WERI-Rb-1 (cell line): ENCODE measurements at regions not wholly inside any gene's neighbourhood (a gene's known extent, or its start where the extent isn't known, plus 50 kb on each side); places are given as distances from the start of the nearest gene placed in this dataset.

Experiments used
- DNase-seq: peaks from one replicate; pipeline ENCODE4 v3.0.0-alpha.2; 2020
- H3K27ac ChIP-seq: fragments of 250-450 bp; sonication (Bioruptor Pico); 2 replicates; pipeline ENCODE4 v1.5.1; 2020; ENCODE audit warnings: mild to moderate bottlenecking, moderate library complexity
- H3K27me3 ChIP-seq: fragments of 250-450 bp; sonication (Bioruptor Pico); 2 replicates; pipeline ENCODE4 v1.5.1; 2021; ENCODE audit warnings: mild to moderate bottlenecking, low read depth, moderate library complexity; ENCODE audit not compliant: insufficient read depth, severe bottlenecking
- H3K36me3 ChIP-seq: fragments of 250-450 bp; sonication (Bioruptor Pico); 2 replicates; pipeline ENCODE4 v1.5.1; 2020; ENCODE audit warnings: mild to moderate bottlenecking, moderate library complexity
- H3K4me3 ChIP-seq: 2 replicates; pipeline ENCODE4 v1.5.1; 2011; ENCODE audit warnings: low read depth, mild to moderate bottlenecking, control low read depth, low read length
- H3K9me3 ChIP-seq: fragments of 250-450 bp; sonication (Bioruptor Pico); 2 replicates; pipeline ENCODE4 v1.5.1; 2021; ENCODE audit warnings: mild to moderate bottlenecking, moderate library complexity; ENCODE audit not compliant: severe bottlenecking
- TF ChIP-seq, protein P1 (sequence below): IDR thresholded peaks from 2 replicates; pipeline ENCODE4 v1.5.1; 2011; ENCODE audit warnings: low read depth, mild to moderate bottlenecking, control low read depth, inconsistent platforms, low read length

DNA sequence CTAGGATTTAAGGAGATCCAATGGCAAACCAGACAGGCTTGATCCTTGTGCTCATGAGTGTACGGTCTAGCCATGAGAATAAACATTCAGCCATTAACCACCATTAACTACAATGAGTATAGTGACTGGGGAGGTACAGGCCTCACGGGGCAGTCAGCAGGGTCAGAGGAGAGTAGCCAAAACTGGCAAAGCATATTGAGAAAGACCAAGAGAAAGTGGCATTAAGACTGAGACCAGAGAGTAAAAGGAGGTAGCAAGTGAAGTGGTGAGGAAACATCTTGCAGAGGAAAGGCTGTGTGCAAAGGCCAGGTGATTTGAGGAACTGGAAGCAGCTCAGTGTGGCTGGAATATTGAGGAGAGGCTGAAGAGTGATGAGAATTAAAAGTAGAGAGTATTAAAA, 407.2 kb upstream of the LMCD1 start:
- H3K27me3 ChIP-seq = no peaks in the 10 kb centered on the region
- H3K27ac ChIP-seq = no peak overlapping the region
- no peak for DNase-seq
- no peak overlapping the region for H3K4me3 ChIP-seq
- H3K9me3 ChIP-seq = no peaks in the 10 kb centered on the region
- TF ChIP-seq, protein P1, sequence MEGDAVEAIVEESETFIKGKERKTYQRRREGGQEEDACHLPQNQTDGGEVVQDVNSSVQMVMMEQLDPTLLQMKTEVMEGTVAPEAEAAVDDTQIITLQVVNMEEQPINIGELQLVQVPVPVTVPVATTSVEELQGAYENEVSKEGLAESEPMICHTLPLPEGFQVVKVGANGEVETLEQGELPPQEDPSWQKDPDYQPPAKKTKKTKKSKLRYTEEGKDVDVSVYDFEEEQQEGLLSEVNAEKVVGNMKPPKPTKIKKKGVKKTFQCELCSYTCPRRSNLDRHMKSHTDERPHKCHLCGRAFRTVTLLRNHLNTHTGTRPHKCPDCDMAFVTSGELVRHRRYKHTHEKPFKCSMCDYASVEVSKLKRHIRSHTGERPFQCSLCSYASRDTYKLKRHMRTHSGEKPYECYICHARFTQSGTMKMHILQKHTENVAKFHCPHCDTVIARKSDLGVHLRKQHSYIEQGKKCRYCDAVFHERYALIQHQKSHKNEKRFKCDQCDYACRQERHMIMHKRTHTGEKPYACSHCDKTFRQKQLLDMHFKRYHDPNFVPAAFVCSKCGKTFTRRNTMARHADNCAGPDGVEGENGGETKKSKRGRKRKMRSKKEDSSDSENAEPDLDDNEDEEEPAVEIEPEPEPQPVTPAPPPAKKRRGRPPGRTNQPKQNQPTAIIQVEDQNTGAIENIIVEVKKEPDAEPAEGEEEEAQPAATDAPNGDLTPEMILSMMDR = no peak
- H3K36me3 ChIP-seq = no peaks in the 10 kb centered on the region

DNA sequence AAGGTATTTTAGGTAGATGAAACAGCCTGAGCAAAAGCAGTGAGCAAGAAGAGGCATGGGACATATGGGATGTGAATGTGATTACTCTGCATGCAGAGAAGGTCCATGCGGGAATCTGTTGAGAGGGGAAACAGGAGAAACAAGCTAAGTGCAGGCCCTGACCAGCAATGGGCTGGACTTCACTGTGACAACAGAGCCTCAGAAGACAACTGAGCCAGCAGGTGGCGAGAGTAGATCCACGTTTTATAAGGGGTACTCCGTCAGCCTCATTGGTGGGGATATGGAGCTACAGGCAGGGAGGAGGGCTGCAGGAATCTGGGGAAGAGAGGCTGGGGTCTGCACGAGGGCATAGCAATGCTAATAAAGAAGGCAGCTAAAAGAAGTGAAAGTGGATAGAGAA, 405.9 kb upstream of the LMCD1 start:
- no peak overlapping the region for H3K27ac ChIP-seq
- H3K36me3 ChIP-seq = no peaks in the 10 kb centered on the region
- H3K9me3 ChIP-seq = no peaks in the 10 kb centered on the region
- H3K27me3 ChIP-seq = no peaks in the 10 kb centered on the region
- TF ChIP-seq, protein P1 = peak; percentile 52
- H3K4me3 ChIP-seq = no peak overlapping the region
- DNase-seq = peak; percentile 41

DNA sequence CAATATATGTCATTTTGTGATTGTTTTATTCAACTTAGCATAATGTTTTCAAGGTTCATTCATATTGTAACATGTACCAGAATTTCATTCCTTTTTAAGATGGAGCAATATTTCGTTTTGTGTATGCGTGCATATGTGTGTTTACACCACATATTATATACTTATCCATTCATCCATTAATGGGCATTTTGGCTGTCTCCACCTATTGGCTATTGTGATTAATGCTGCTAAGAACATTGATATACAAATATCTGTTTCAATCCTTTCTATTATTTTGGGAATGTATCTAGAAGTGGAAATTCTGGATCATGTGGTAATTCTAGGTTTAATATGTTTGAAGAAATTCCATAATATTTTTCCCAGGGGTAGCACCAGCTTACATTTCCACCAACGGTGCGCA, 403.9 kb upstream of the LMCD1 start:
- Histone ChIP-seq H3K36me3 (no peaks in the 10 kb centered on the region), H3K9me3 (no peaks in the 10 kb centered on the region), H3K4me3 (no peak overlapping the region), H3K27ac (no peak overlapping the region), H3K27me3 (no peaks in the 10 kb centered on the region)
- TF ChIP-seq, protein P1 = no peak
- no peak for DNase-seq

DNA sequence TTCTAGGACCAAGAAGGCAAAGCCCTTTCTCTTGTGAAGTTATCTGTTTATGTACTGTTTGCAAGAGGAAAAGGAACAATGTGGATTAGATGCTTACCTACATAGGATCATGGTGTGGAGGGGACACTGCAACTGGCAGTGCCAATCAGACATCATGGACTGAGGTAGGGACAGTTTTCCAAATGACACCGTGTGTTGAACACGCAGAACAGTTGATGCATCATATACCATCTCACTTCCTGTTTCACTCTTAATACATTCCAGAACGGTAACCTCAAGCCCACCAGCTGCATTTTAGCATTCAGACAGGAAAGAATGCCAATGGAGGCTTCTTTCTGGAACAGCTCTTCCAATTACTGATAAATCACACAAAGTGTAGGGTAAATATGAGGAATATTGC, 397.7 kb upstream of the LMCD1 start:
- TF ChIP-seq, protein P1 = no peak
- no peak for DNase-seq
- H3K9me3 ChIP-seq = peaks cover 5% of the 10 kb centered on the region
- no peaks in the 10 kb centered on the region for H3K36me3 ChIP-seq
- H3K27ac ChIP-seq = no peak overlapping the region
- H3K4me3 ChIP-seq = no peak overlapping the region
- no peaks in the 10 kb centered on the region for H3K27me3 ChIP-seq

DNA sequence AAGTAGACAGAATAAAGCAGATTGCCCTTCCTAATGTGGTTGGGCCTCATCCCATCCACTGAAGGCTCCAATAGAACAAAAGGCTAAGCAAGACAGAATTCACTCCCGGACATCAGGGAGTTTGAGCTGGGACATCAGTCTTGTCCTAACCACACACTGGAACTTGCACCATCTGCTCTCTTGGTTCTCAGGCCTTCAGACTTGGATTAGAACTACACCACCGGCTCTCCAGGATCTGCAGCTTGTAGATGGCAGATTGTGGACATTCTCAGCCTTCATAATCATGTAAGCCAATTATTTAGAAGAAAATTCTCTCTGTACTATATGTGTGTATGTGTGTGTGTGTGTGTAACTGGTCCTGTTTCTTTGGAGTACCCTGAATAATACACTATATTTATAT, 394.7 kb upstream of the LMCD1 start:
- TF ChIP-seq, protein P1 = no peak
- peak; percentile 77 for DNase-seq
- Histone ChIP-seq H3K4me3 (no peak overlapping the region), H3K27me3 (no peaks in the 10 kb centered on the region), H3K27ac (peak overlapping the region; percentile 27), H3K9me3 (peaks cover 5% of the 10 kb centered on the region), H3K36me3 (no peaks in the 10 kb centered on the region)

DNA sequence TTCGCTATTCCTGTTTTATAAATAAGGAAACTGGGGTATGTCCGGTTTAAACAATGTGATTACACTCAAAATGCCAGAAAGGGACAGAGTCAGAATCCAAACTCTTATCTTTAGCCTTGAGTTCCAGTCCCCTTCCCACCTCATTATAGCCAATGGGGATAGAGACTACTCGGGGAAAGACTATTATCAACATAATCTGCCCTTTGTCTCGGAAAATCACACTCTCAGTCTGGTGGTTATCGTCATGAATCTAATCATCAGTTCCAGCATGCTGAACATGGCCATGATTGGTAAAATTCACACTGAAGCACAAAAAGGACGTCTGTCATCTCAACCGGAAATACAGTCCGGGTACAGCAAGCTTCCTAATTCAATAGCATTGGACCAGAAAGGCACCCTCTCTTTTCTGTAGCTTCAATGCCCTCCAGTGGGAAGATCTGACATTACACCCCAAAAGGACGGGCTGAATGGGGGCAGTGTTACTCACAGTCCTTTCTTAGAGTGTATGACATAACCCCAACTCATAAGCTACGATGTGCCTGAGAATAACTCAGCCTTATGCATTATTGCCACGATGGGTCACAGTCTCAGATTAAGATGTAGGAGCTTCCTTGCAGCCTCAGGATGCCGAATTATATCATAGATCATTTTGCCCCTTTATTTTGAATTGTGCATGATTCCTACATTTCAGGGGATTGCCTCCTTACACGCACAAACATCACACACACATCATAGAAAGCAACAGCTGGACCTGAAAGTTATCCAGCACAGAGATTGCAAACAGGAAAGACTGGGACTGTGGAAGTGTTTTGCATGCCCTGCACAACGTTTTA, 390.4 kb upstream of the LMCD1 start:
- Histone ChIP-seq H3K9me3 (peaks cover 3% of the 10 kb centered on the region), H3K27me3 (no peaks in the 10 kb centered on the region), H3K27ac (no peak overlapping the region), H3K36me3 (no peaks in the 10 kb centered on the region), H3K4me3 (no peak overlapping the region)
- TF ChIP-seq, protein P1 = peak; percentile 73
- DNase-seq = peak; percentile 84
